Tibial nerve (tissue), 4 donors: ENCODE measurements at regions not wholly inside any gene's neighbourhood (a gene's known extent, or its start where the extent isn't known, plus 50 kb on each side); places are given as distances from the start of the nearest gene placed in this dataset.

ENCODE experiments used
- DNase-seq, 2 donors: peaks; one replicate each; pipeline ENCODE4 v3.0.0-alpha.2; 2019; ENCODE audit warnings: low spot score in 2 of 2
- H3K27ac ChIP-seq, 4 donors: fragments of 200-600 bp; sonication (generic) in 3 of 4; one replicate each; pipeline ENCODE4 v1.5.1; 2017 to 2019; ENCODE audit warnings: mild to moderate bottlenecking in 1 of 4
- H3K27me3 ChIP-seq, 2 donors: fragments of 200-600 bp; sonication (generic) in 1 of 2; one replicate each; pipeline versions ENCODE4 v1.5.1 to v1.6.0; 2017 to 2019
- H3K36me3 ChIP-seq, 3 donors: fragments of 200-600 bp; sonication (generic); one replicate each; pipeline ENCODE4 v1.5.1; 2018 to 2019
- H3K4me1 ChIP-seq, 4 donors: fragments of 200-600 bp; sonication (generic) in 3 of 4; one replicate each; pipeline ENCODE4 v1.5.1; 2017 to 2019
- H3K4me3 ChIP-seq, 4 donors: fragments of 200-600 bp; sonication (generic) in 3 of 4; one replicate each; pipeline ENCODE4 v1.5.1; 2017 to 2019; ENCODE audit warnings: mild to moderate bottlenecking in 1 of 4, moderate library complexity in 1 of 4
- H3K9me3 ChIP-seq, 4 donors: fragments of 200-600 bp; sonication (generic) in 3 of 4; one replicate each; pipeline ENCODE4 v1.5.1; 2017 to 2019
- CTCF ChIP-seq, 5 experiments: fragments of 200-600 bp in 3 of 5; fragments of 450-650 bp in 2 of 5; sonication (generic) in 3 of 5; IDR thresholded peaks; one replicate each; pipeline ENCODE4 v1.5.1; 2016 to 2019; ENCODE audit warnings: antibody characterized with exemption in 5 of 5, mild to moderate bottlenecking in 3 of 5, moderate library complexity in 2 of 5
- EP300 ChIP-seq, 2 donors: sonication (generic); formaldehyde crosslinking; IDR thresholded peaks; one replicate each; pipeline ENCODE4 v1.6.1; 2017; ENCODE audit warnings: antibody characterized with exemption in 2 of 2, mild to moderate bottlenecking in 1 of 2
- POLR2A ChIP-seq, 2 donors: fragments of 450-650 bp; IDR thresholded peaks; one replicate each; pipeline ENCODE4 v1.6.1; 2017; ENCODE audit warnings: antibody characterized with exemption in 2 of 2, mild to moderate bottlenecking in 2 of 2, moderate library complexity in 2 of 2
- WGBS, 2 donors: methylation state at CpG; one replicate each; pipeline ENCODE4 v1.1.5; 2018; 5-methylcytosine and 5-hydroxymethylcytosine counted together

DNA sequence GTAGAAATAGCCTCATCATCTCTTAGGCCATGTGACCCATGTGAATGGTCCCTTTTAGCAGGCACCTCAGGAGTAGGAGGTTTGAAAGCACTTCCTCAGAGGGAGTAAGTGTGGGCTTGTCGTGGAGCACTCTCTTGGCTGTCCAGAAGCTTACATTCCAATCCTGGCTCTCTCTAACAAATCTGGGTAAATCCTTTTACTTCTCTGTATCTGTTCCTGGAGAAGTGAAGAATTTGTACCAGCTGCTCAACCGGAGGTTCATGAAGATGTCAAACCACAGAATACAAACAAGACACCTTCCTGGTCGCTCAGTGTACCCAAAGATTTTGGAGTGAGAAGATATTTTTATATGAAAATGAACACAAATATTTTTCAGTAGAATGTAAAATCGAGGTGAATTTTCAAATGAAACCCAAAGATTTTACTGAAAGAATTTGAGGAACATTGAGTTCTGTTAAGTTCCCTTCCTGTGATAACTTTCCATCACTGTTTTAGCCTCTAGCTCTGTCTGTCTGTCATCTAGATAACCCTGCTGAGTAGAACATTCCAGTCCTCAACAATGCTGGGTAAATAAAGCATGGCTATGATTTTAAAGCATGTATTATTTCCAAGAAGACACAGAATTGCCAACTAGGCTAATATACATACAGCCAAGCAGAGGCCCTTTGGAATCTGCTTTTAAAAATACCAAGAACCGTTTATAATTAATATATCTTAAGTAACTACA lies 263.9 kb upstream of the RGS6 start:
- no peak for TF ChIP-seq EP300 (IDR thresholded peaks at IDR 0.05)
- no peak for TF ChIP-seq CTCF (IDR thresholded peaks at IDR 0.05)
- TF ChIP-seq POLR2A (IDR thresholded peaks at IDR 0.05), result no peak
- H3K4me1 ChIP-seq, result peaks cover 0 to 38% (median 10%) of the 10 kb centered on the region in 4 donors
- peak overlapping the region in 2 of 4 donors; percentile 37 to 48 for H3K27ac ChIP-seq
- no peaks in the 10 kb centered on the region for H3K9me3 ChIP-seq
- H3K36me3 ChIP-seq, result peaks cover 0 to 25% (median 0%) of the 10 kb centered on the region in 3 donors
- no peaks in the 10 kb centered on the region for H3K27me3 ChIP-seq
- 52 to 61% methylated on average over 5 of the region's 5 CpGs for WGBS, 2 donors
- DNase-seq, result no peak
- no peak overlapping the region for H3K4me3 ChIP-seq

- DNase-seq, result no peak
- no peak overlapping the region for H3K27ac ChIP-seq
- H3K27me3 ChIP-seq, result no peaks in the 10 kb centered on the region
- TF ChIP-seq POLR2A (IDR thresholded peaks at IDR 0.05) (no peak), CTCF (IDR thresholded peaks at IDR 0.05) (no peak), EP300 (IDR thresholded peaks at IDR 0.05) (no peak)
- peaks cover 0 to 1% (median 0%) of the 10 kb centered on the region in 4 donors for H3K9me3 ChIP-seq
- H3K36me3 ChIP-seq, result peaks cover 0 to 50% (median 0%) of the 10 kb centered on the region in 3 donors
- H3K4me3 ChIP-seq, result no peak overlapping the region
- H3K4me1 ChIP-seq, result peaks cover 0 to 22% (median 3%) of the 10 kb centered on the region in 4 donors
- WGBS, 2 donors, result 84 to 92% methylated on average over 2 to 5 of the region's 5 CpGs
Measured at GRCh38 chr14:71672596-71672995, 259.6 kb upstream of the RGS6 start.

DNA sequence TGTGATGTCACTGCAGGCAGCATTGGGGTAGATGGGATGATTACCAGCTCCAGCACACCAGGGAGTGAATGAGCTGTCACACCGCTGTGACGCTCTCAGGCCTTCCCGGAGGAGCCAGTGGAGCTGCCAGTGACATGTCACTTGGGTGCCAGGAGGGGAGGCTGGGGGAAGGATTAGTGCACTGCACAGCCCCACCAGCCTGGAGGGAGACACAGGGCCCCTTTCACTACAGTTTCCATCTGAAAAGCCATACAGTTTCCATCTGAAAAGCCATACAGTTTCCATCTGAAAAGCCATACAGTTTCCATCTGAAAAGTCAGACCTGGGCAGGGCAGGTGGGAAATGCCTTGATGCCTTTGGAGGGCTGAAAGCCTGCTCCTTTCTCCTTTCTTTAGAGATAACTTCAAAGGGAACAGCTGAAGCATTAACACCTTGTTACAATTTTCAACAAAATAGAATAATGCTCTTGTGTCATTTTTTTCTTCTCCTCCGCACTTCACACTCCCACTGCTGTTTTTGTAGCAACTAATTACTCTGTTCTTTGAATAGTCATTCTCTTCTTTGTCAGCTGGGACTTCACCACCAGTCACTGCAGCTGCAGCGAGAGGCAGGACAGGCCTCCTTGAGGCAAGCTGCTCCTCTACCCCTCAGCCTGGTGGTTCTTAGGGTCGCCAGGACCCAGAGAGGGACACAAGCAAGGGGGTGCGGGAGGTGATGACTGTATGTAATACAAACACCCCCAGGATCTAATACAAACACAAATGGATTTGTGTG lies 256.9 kb upstream of the RGS6 start:
- Histone ChIP-seq H3K9me3 (peaks cover 0 to 4% (median 0%) of the 10 kb centered on the region in 4 donors), H3K4me1 (no peaks in the 10 kb centered on the region), H3K27ac (no peak overlapping the region), H3K27me3 (no peaks in the 10 kb centered on the region), H3K4me3 (no peak overlapping the region), H3K36me3 (peaks cover 0 to 53% (median 0%) of the 10 kb centered on the region in 3 donors)
- TF ChIP-seq CTCF (IDR thresholded peaks at IDR 0.05) (no peak), POLR2A (IDR thresholded peaks at IDR 0.05) (no peak), EP300 (IDR thresholded peaks at IDR 0.05) (no peak)
- DNase-seq, result no peak
- 82 to 84% methylated on average over 7 of the region's 7 CpGs for WGBS, 2 donors

GRCh38 chr14:71675900-71676287 lies 256.3 kb upstream of the RGS6 start:
- H3K36me3 ChIP-seq, result peaks cover 0 to 52% (median 0%) of the 10 kb centered on the region in 3 donors
- 93 to 94% methylated on average over 5 of the region's 5 CpGs for WGBS, 2 donors
- peaks cover 0 to 4% (median 0%) of the 10 kb centered on the region in 4 donors for H3K9me3 ChIP-seq
- no peak overlapping the region for H3K27ac ChIP-seq
- H3K4me1 ChIP-seq, result no peaks in the 10 kb centered on the region
- no peak overlapping the region for H3K4me3 ChIP-seq
- no peak for DNase-seq
- H3K27me3 ChIP-seq, result no peaks in the 10 kb centered on the region
- TF ChIP-seq POLR2A (IDR thresholded peaks at IDR 0.05) (no peak), CTCF (IDR thresholded peaks at IDR 0.05) (no peak), EP300 (IDR thresholded peaks at IDR 0.05) (no peak)
